ENCODE measurements at regions not wholly inside any gene's neighbourhood (a gene's known extent, or its start where the extent isn't known, plus 50 kb on each side); places are given as distances from the start of the nearest gene placed in this dataset.

GRCh38 chr15:53106505-53107286 is 316.6 kb upstream of the ONECUT1 start:
- no peak for ATAC-seq
- no peaks in the 10 kb centered on the region for H3K4me1 ChIP-seq (ENCODE audit: control insufficient read depth, insufficient read depth, low read length)
- H3K4me3 Mint-ChIP-seq: no peak overlapping the region
- no peak overlapping the region for H3K27ac ChIP-seq (ENCODE audit: low read length)
- DNase-seq: no peak
- H3K9me3 ChIP-seq (ENCODE audit: control insufficient read depth, insufficient read depth, low read length): no peaks in the 10 kb centered on the region
- H3K27me3 ChIP-seq (ENCODE audit: control insufficient read depth, insufficient read depth, low read length): no peaks in the 10 kb centered on the region
- H3K4me3 ChIP-seq (ENCODE audit: low read length): no peak overlapping the region
- H3K9me3 Mint-ChIP-seq: peaks cover 2 to 10% of the 10 kb centered on the region in 2 donors
- H3K27ac Mint-ChIP-seq: no peak overlapping the region
- H3K4me1 Mint-ChIP-seq: no peaks in the 10 kb centered on the region
- 91% methylated on average over 7 of the region's 7 CpGs for WGBS (ENCODE audit: insufficient coverage)
- intact Hi-C loops (cut with micrococcal nuclease): no loop called here
- no peaks in the 10 kb centered on the region for H3K36me3 ChIP-seq (ENCODE audit: control insufficient read depth, insufficient read depth, low read length)
- no peak for TF ChIP-seq CTCF (IDR thresholded peaks at IDR 0.05)
- H3K36me3 Mint-ChIP-seq: no peaks in the 10 kb centered on the region
- H3K27me3 Mint-ChIP-seq (ENCODE audit: low read depth in 2 of 2): no peaks in the 10 kb centered on the region

GRCh38 chr15:53102483-53102882 is 312.3 kb upstream of the ONECUT1 start:
- peaks cover 3 to 9% of the 10 kb centered on the region in 2 donors for H3K9me3 Mint-ChIP-seq
- no peak for TF ChIP-seq CTCF (IDR thresholded peaks at IDR 0.05)
- no peak overlapping the region for H3K27ac ChIP-seq (ENCODE audit: low read length)
- H3K4me3 ChIP-seq (ENCODE audit: low read length): no peak overlapping the region
- no peak for ATAC-seq
- no peaks in the 10 kb centered on the region for H3K36me3 Mint-ChIP-seq
- no peaks in the 10 kb centered on the region for H3K36me3 ChIP-seq (ENCODE audit: control insufficient read depth, insufficient read depth, low read length)
- 84% methylated on average over 1 of the region's 2 CpGs for WGBS (ENCODE audit: insufficient coverage)
- no peak overlapping the region for H3K4me3 Mint-ChIP-seq
- intact Hi-C loops (cut with micrococcal nuclease): no loop called here
- DNase-seq: no peak
- no peaks in the 10 kb centered on the region for H3K4me1 Mint-ChIP-seq
- no peaks in the 10 kb centered on the region for H3K27me3 ChIP-seq (ENCODE audit: control insufficient read depth, insufficient read depth, low read length)
- no peaks in the 10 kb centered on the region for H3K27me3 Mint-ChIP-seq (ENCODE audit: low read depth in 2 of 2)
- H3K4me1 ChIP-seq (ENCODE audit: control insufficient read depth, insufficient read depth, low read length): no peaks in the 10 kb centered on the region
- H3K9me3 ChIP-seq (ENCODE audit: control insufficient read depth, insufficient read depth, low read length): no peaks in the 10 kb centered on the region
- no peak overlapping the region for H3K27ac Mint-ChIP-seq

GRCh38 chr15:53080484-53080883 is 290.3 kb upstream of the ONECUT1 start:
- 54% methylated on average over 3 of the region's 3 CpGs for WGBS (ENCODE audit: insufficient coverage)
- intact Hi-C loops (cut with micrococcal nuclease): no loop called here
- ATAC-seq (no peak), DNase-seq (no peak)
- Histone ChIP-seq H3K4me1 (ENCODE audit: control insufficient read depth, insufficient read depth, low read length) (no peaks in the 10 kb centered on the region), H3K27me3 (ENCODE audit: control insufficient read depth, insufficient read depth, low read length) (no peaks in the 10 kb centered on the region), H3K4me3 (ENCODE audit: low read length) (no peak overlapping the region), H3K9me3 (ENCODE audit: control insufficient read depth, insufficient read depth, low read length) (no peaks in the 10 kb centered on the region), H3K36me3 (ENCODE audit: control insufficient read depth, insufficient read depth, low read length) (no peaks in the 10 kb centered on the region), H3K27ac (ENCODE audit: low read length) (no peak overlapping the region)
- Mint-ChIP-seq H3K36me3 (no peaks in the 10 kb centered on the region), H3K27ac (no peak overlapping the region), H3K27me3 (ENCODE audit: low read depth in 2 of 2) (no peaks in the 10 kb centered on the region), H3K4me1 (no peaks in the 10 kb centered on the region), H3K9me3 (peaks cover 4 to 8% of the 10 kb centered on the region in 2 donors), H3K4me3 (no peak overlapping the region)
- no peak for TF ChIP-seq CTCF (IDR thresholded peaks at IDR 0.05)

GRCh38 chr15:53074221-53074620 is 284.1 kb upstream of the ONECUT1 start:
- no peak overlapping the region for H3K4me3 Mint-ChIP-seq
- Histone ChIP-seq H3K4me3 (ENCODE audit: low read length) (no peak overlapping the region), H3K27me3 (ENCODE audit: control insufficient read depth, insufficient read depth, low read length) (no peaks in the 10 kb centered on the region), H3K9me3 (ENCODE audit: control insufficient read depth, insufficient read depth, low read length) (no peaks in the 10 kb centered on the region), H3K27ac (ENCODE audit: low read length) (no peak overlapping the region), H3K36me3 (ENCODE audit: control insufficient read depth, insufficient read depth, low read length) (no peaks in the 10 kb centered on the region), H3K4me1 (ENCODE audit: control insufficient read depth, insufficient read depth, low read length) (no peaks in the 10 kb centered on the region)
- no peaks in the 10 kb centered on the region for H3K27me3 Mint-ChIP-seq (ENCODE audit: low read depth in 2 of 2)
- no peak overlapping the region for H3K27ac Mint-ChIP-seq
- no peak for TF ChIP-seq CTCF (IDR thresholded peaks at IDR 0.05)
- H3K36me3 Mint-ChIP-seq: no peaks in the 10 kb centered on the region
- 32% methylated on average over 2 of the region's 3 CpGs for WGBS (ENCODE audit: insufficient coverage)
- intact Hi-C loops (cut with micrococcal nuclease): no loop called here
- H3K4me1 Mint-ChIP-seq: no peaks in the 10 kb centered on the region
- peaks cover 6 to 15% of the 10 kb centered on the region in 2 donors for H3K9me3 Mint-ChIP-seq
- ATAC-seq (no peak), DNase-seq (no peak)

Data from natural killer cell (primary cell).